Pancreas (tissue), 10 donors: ENCODE measurements at regions not wholly inside any gene's neighbourhood (a gene's known extent, or its start where the extent isn't known, plus 50 kb on each side); places are given as distances from the start of the nearest gene placed in this dataset.

Experiments used
- ATAC-seq, 4 donors: fragments of 200-7000 bp; cut with Tn5 transposase; one replicate each; pipeline versions ENCODE4 v1.8.0 to v1.9.1; 2020; ENCODE audit warnings: mild to moderate bottlenecking in 4 of 4, moderate library complexity in 4 of 4
- DNase-seq, 6 donors: peaks; one replicate each; pipeline ENCODE4 v3.0.0-alpha.2; 2020
- FAIRE-seq: peaks from 2 replicates; lab custom pipeline; 2012; peaks lifted over from hg19 to GRCh38; lab: Jason Lieb, UNC
- H3K27ac ChIP-seq, 4 donors: fragments of 200-600 bp; sonication (generic); 1 replicate in 3 of 4; 2 replicates in 1 of 4; pipeline versions ENCODE4 v1.5.0 to v1.8.0; 2020
- H3K27me3 ChIP-seq, 4 donors: fragments of 200-600 bp; one replicate each; pipeline ENCODE4 v1.8.0; 2021
- H3K36me3 ChIP-seq, 3 donors: fragments of 200-600 bp; sonication (generic) in 1 of 3; one replicate each; pipeline versions ENCODE4 v1.5.0 to v1.8.0; 2020 to 2021
- H3K4me1 ChIP-seq, 3 donors: fragments of 200-600 bp; one replicate each; pipeline ENCODE4 v1.8.0; 2021
- H3K4me3 ChIP-seq, 4 donors: fragments of 200-600 bp; sonication (generic) in 2 of 4; one replicate each; pipeline versions ENCODE4 v1.5.0 to v1.8.0; 2020 to 2021
- H3K9me3 ChIP-seq, 4 donors: fragments of 200-600 bp; one replicate each; pipeline ENCODE4 v1.8.0; 2021
- WGBS, 2 donors: extraction: QIAGEN DNeasy Blood & Tissue Kit; methylation state at CpG; one replicate each; pipeline ENCODE4 v1.1.7; 2013; 5-methylcytosine and 5-hydroxymethylcytosine counted together
- intact Hi-C, 3 donors: fragments of 100-400 bp; cut with DNase I; formaldehyde crosslinking; loops; one replicate each; pipeline versions ENCODE4 v1.11.1 to v1.14.2; 2022
- TF ChIP-seq, protein P1 (sequence below), 4 donors: fragments of 200-600 bp; sonication (generic) in 3 of 4; IDR thresholded peaks; one replicate each; pipeline versions ENCODE4 v1.5.0 to v1.8.0; 2021; ENCODE audit warnings: antibody characterized with exemption in 4 of 4
- donor health status: healthy with polysubstance abuse.
- donor health status: DM: no; HTN: no; CAD: no; lungs with moderate emphysema.
- donor health status: DM: no; HTN: no; CAD: no.
- donor health status: control.
- donor health status: control.
- donor health status: Bipolar disorder and iron deficiency.
- donor health status: DM: yes; HTN: yes; CAD: no.
- donor health status: DM: no; HTN: no; CAD: no.
- donor health status: DM: no; HTN: no; CAD: no.
- donor health status: DM: yes; HTN: yes; CAD: no.

DNA sequence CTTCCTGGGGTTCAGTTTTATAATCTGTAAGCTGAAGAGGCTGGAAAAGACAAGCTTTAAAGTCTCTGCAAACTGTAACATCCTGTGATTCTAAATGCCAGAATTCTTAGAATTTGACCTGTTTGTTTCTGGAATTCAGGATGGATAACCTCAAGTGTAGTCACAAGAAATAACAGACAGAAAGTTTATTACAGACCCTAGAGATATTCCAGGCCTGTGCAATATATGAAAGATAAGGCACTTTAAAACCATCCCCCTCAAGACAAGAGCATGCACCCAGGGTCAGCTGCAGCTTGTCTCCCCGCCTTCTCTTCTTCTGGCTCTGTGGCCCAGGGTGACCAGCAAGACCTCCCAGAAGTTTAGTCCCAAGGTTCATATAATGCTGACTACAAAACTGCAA lies 298.7 kb upstream of the ACVR2A start:
- H3K27me3 ChIP-seq = no peaks in the 10 kb centered on the region
- ATAC-seq = peak in 1 of 4 donors; percentile 44

DNA sequence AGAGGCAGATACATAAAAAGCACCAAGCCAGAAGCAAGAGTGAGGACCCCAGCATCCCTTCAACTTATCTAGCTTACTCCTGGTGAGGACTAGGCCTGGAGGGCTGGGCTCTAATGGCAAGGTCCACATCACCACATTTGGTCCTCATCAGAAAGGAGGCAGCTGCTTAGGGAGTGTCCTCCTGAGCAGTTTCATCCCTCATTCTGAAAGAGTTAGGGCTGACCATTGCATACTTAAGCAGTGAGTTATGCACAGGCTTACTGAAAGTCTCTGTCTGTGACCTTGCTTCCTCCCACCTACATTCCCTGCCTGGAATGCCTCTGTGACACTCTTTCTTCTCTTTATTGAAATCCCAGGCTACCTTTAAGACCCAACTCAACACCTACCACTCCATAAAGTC lies 301.8 kb upstream of the ACVR2A start:
- no peaks in the 10 kb centered on the region for H3K4me1 ChIP-seq
- TF ChIP-seq, protein P1, sequence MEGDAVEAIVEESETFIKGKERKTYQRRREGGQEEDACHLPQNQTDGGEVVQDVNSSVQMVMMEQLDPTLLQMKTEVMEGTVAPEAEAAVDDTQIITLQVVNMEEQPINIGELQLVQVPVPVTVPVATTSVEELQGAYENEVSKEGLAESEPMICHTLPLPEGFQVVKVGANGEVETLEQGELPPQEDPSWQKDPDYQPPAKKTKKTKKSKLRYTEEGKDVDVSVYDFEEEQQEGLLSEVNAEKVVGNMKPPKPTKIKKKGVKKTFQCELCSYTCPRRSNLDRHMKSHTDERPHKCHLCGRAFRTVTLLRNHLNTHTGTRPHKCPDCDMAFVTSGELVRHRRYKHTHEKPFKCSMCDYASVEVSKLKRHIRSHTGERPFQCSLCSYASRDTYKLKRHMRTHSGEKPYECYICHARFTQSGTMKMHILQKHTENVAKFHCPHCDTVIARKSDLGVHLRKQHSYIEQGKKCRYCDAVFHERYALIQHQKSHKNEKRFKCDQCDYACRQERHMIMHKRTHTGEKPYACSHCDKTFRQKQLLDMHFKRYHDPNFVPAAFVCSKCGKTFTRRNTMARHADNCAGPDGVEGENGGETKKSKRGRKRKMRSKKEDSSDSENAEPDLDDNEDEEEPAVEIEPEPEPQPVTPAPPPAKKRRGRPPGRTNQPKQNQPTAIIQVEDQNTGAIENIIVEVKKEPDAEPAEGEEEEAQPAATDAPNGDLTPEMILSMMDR (IDR thresholded peaks at IDR 0.05) = no peak
- FAIRE-seq (no peak), DNase-seq (no peak), ATAC-seq (peak in 2 of 4 donors; percentile 22 to 51)
- H3K9me3 ChIP-seq = no peaks in the 10 kb centered on the region
- H3K27me3 ChIP-seq = no peaks in the 10 kb centered on the region
- no peak overlapping the region for H3K4me3 ChIP-seq
- no peak overlapping the region for H3K27ac ChIP-seq
- no peaks in the 10 kb centered on the region for H3K36me3 ChIP-seq
- intact Hi-C loops = no loop called here

More for the DNA sequence above, 298.7 kb upstream of the ACVR2A start:
- H3K9me3 ChIP-seq = no peaks in the 10 kb centered on the region
- WGBS, 2 donors = 79 to 93% methylated on average over 1 of the region's 1 CpG
- no peak overlapping the region for H3K27ac ChIP-seq
- intact Hi-C loops = no loop called here
- H3K4me3 ChIP-seq = no peak overlapping the region
- H3K4me1 ChIP-seq = no peaks in the 10 kb centered on the region
- no peaks in the 10 kb centered on the region for H3K36me3 ChIP-seq
- TF ChIP-seq, protein P1 (IDR thresholded peaks at IDR 0.05) = no peak
- FAIRE-seq = no peak
- DNase-seq = no peak

DNA sequence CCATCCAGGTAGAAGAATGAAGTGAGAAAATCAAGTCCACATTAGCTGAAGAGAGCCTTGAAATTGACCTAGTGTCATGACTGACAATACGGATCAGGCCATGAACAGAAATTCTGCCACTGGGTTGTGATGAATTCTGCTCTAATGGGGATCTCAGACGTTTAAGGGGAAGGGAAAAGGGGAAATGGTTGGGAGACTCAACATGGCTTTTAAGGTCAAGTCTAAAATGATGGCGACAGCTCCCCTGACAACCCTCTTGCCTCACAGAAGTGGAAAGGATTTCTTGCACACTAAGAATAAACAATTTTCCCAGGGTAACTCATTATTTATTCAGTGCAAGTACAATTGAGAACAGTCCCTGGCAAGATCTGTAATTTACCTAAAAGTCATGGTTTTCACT lies 302.5 kb upstream of the ACVR2A start:
- H3K36me3 ChIP-seq = no peaks in the 10 kb centered on the region
- ATAC-seq (no peak), DNase-seq (no peak), FAIRE-seq (no peak)
- H3K4me1 ChIP-seq = no peaks in the 10 kb centered on the region
- 74 to 80% methylated on average over 3 of the region's 3 CpGs for WGBS, 2 donors
- no peak overlapping the region for H3K27ac ChIP-seq
- no peaks in the 10 kb centered on the region for H3K9me3 ChIP-seq
- TF ChIP-seq, protein P1 (IDR thresholded peaks at IDR 0.05) = no peak
- intact Hi-C loops = no loop called here
- H3K27me3 ChIP-seq = no peaks in the 10 kb centered on the region
- H3K4me3 ChIP-seq = no peak overlapping the region

DNA sequence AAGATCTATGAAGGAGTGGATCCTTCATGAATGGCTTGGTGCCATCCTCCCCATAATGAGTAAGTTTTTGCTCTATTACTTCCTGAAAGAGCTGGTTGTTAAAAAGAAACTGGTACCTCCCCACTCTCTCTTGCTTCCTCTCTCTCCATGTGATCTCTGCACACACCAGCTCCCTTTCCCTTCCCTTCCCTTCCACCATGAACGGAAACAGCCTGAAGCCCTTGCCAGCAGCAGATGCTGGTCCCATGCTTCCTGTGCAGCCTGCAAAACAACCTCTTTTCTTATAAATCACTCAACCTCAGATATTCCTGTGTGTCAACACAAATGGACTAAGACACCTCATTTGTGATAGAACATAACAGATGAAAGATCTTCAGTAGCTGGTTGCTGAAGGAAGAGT lies 303.5 kb upstream of the ACVR2A start:
- H3K27me3 ChIP-seq = no peaks in the 10 kb centered on the region
- TF ChIP-seq, protein P1 (IDR thresholded peaks at IDR 0.05) = no peak
- no peaks in the 10 kb centered on the region for H3K9me3 ChIP-seq
- no peak overlapping the region for H3K27ac ChIP-seq
- intact Hi-C loops = no loop called here
- DNase-seq (no peak), FAIRE-seq (no peak), ATAC-seq (no peak)
- 80 to 88% methylated on average over 1 of the region's 1 CpG for WGBS, 2 donors
- no peaks in the 10 kb centered on the region for H3K36me3 ChIP-seq
- H3K4me1 ChIP-seq = no peaks in the 10 kb centered on the region
- no peak overlapping the region for H3K4me3 ChIP-seq

DNA sequence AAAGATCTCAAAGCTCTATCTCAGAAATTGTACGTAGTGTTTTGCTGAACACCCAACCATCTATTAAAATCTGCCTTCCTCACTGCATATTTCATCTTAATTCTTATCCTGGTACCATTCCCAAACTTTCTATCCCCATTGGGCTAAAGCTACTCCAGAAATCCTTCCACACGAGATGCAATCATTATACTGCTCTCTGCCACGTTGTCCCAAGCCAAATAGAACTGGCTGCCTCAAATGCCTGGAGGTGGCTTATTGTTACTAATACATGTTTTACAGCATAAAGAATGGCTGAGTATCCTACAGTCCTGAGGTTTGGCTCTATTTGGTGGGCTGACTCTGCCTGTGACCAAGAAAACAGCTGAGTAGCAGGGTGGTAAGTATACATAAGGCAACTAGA lies 306.0 kb upstream of the ACVR2A start:
- ATAC-seq (peak in 1 of 4 donors; percentile 28), DNase-seq (no peak), FAIRE-seq (no peak)
- Histone ChIP-seq H3K36me3 (no peaks in the 10 kb centered on the region), H3K4me1 (no peaks in the 10 kb centered on the region), H3K27me3 (no peaks in the 10 kb centered on the region), H3K27ac (no peak overlapping the region), H3K4me3 (no peak overlapping the region), H3K9me3 (no peaks in the 10 kb centered on the region)
- TF ChIP-seq, protein P1 (IDR thresholded peaks at IDR 0.05) = no peak
- WGBS, 2 donors = 42 to 50% methylated on average over 3 of the region's 3 CpGs
- intact Hi-C loops = no loop called here
